M059J (cell line): ENCODE measurements at regions not wholly inside any gene's neighbourhood (a gene's known extent, or its start where the extent isn't known, plus 50 kb on each side); places are given as distances from the start of the nearest gene placed in this dataset.

ENCODE experiments used
- DNase-seq: peaks from one replicate; pipeline ENCODE4 v3.0.0-alpha.2; 2012; ENCODE audit warnings: low read depth

DNA sequence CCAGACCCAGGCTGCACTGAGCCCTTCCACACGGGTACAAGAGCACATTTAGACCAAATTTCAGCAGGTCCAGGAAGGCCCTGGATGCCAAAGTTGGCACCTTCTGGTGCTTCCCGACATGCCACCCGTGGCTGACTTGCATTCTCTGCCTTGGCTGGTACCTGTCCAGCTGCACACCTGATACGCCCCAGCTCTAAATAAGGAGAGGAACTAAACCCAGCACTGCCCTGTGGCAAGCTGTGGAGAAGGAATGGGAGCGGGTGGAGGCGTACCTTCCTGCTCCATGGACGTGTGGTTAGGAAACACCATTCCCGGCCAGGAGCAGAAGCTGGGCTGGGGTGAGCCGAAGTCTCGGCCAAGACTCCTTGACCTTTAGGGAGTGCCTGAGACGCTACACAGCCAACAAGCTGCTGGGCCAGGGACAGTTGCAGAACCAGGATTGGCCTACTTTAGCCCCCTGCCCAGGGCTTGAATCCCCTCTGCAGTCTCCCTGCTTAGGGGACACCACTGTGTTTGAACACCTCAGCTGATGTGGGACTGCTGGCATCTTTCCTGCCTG lies 86.5 kb upstream of the TAF1B start:
- DNase-seq: no peak

- no peak for DNase-seq
Measured at GRCh38 chr2:9757501-9758264, 85.6 kb upstream of the TAF1B start.

DNA sequence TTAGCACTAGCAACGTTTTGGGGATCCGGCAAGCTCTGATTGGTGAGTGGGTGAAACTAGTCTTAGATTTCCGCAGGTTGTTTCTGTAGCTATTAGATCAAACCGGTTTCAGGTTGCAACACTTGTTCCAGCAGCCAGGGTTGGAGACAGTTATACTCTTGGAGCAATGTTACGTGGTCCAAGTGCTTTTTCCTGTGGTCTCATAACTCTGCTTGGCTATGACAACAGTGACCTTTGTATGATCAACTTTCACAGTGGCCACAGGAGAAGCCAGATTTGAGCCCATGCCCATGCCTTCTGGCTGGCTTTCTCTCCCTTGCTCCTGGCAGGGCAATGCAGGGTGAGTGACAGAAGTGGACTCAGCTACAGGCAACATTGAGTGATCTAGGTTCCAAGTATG lies 84.5 kb upstream of the TAF1B start:
- peak; percentile 42 for DNase-seq

GRCh38 chr2:9760069-9760901 lies 83.0 kb upstream of the TAF1B start:
- no peak for DNase-seq

GRCh38 chr2:9760902-9761228 lies 82.4 kb upstream of the TAF1B start:
- DNase-seq: no peak

DNA sequence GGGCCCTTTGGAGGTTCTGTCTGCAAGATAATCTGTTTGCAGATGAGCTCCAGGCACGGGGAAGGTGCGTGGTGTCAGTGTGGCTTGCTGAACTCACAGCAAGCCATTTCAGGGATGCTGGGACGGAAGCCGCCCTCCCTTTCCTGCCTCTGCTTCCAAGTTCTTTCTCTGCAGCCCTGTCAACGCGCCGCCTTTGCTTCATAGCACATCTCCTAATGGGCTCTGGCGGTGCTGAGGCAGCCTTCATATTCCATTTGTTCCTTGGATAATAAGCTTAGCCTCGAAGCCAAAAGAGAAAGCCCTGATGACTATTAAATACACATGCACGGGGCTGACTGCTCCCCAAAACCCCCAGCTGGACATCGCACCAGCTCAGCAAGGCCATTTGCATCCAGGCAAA lies 81.7 kb upstream of the TAF1B start:
- DNase-seq: no peak

GRCh38 chr2:9762164-9762563 lies 81.1 kb upstream of the TAF1B start:
- no peak for DNase-seq

GRCh38 chr2:9762941-9763340 lies 80.3 kb upstream of the TAF1B start:
- no peak for DNase-seq

- peak; percentile 39 for DNase-seq
Measured at GRCh38 chr2:9763356-9764152, 79.7 kb upstream of the TAF1B start.

GRCh38 chr2:9764153-9764778 lies 79.0 kb upstream of the TAF1B start:
- DNase-seq: peak; percentile 50

DNA sequence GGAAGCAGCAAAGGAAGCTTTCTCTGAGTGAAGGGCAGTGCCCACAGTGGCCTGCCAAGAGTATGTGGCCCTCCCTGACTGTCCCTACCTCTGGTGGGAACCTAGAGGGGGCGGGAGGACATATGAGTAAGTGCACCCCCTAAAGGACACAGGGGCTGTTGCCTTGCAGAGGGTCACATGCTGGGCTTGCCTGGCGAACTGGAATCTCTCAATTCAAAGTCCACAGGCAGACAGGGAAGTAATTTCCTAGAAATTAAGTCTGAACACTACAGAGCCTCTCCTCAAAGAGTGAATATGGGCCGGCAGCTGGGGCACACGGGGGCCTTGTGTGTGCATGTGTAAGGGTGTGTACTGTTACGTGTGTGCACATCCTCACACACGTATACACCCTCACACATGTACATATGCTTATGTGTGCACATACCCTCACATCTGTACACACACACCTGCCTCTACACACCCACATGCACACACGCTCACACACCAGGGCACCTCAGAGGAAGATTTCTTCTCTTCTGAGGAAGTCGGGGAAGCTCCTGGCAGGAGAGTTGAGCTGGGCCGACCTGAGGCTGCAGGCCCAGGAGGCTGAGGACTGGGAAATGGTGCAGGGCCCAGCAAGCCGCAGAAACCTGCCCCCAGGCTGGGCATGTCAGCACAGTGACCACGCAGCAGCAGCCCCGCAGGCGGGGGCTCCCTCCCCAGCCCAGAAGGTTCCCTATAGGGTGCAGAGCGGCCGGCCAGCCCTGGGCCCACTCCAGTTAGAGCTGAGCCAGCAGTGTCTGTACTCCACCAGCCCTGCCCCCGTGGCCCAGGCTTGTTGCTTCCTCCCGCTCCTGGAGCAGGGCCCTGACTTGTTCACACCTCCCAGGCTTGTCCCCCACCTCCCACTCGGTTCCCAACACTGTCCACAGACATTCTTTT lies 77.4 kb upstream of the TAF1B start:
- no peak for DNase-seq

- DNase-seq: no peak
Measured at GRCh38 chr2:9767656-9768281, 75.5 kb upstream of the TAF1B start.

GRCh38 chr2:9768388-9768787 lies 74.9 kb upstream of the TAF1B start:
- no peak for DNase-seq

- DNase-seq: no peak
Measured at GRCh38 chr2:9769171-9770005, 73.9 kb upstream of the TAF1B start.

DNA sequence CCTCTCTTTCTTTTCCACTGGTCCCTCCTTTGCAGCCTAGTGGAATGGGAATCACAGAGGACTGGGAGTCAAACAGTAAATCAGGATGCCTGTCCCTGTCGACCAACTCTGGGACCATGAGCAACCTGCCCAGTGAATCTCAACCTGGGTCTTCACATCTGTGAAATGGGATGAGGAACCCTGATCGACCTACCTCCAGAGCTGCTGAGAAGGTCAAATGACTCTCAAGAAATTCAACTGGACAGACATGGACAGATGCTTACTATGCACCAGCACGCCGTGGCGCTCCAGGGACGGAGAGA lies 73.3 kb upstream of the TAF1B start:
- no peak for DNase-seq

DNA sequence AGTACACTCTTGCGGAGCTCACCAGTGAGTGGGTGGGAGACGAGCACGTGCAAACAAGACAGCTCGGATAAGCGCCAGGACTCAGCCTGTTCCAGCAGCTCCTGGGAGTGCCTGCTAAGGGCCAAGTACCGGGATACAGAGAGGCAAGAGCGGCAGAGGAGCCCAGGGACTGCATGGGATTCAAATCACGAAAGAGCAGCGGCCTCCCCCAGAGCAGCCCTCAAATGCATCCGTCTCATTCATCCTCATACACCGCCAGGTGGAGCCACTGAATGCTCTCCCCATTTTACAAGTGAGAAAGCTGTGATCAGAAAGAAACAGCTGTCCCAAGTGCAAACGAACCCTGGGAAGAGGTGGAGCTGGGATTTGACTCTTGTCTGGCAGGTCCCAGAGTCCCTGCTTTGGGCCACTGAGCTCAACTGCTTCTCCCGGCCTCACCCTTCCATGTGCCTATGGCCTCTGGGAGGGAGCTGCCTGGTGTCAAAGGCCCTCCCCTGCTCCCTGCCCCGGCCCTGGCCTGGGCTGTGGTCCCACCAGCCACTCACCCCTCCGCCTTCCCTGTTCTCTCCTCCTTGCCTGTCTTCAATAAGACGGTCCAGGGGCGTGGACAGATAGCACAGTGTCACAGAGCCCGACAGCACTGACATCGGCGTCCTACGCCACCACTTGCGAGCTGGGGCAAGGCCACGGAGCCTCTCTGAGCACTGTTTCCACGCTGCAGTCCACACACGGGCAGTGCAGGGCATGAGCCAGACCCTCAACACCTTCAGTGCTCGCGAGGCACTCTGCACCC lies 72.8 kb upstream of the TAF1B start:
- peak; percentile 75 for DNase-seq

DNA sequence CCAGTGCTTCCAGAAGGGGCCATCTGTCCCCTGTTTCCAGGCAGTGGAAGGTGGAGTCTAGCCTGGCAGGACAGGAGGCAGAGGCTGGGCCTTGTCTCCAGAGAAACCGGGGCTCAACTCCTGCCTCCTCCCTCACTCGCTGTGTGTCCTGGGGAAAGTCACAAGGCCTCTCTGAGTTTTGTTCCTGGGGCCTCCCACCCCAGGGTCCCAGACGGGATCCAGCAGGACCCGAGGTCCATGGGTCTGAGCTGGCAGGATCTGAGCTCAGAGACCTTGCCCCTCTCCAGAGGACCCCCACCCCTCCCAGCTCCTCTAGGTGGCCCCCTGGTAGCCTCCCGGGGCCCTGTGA lies 72.2 kb upstream of the TAF1B start:
- no peak for DNase-seq

DNA sequence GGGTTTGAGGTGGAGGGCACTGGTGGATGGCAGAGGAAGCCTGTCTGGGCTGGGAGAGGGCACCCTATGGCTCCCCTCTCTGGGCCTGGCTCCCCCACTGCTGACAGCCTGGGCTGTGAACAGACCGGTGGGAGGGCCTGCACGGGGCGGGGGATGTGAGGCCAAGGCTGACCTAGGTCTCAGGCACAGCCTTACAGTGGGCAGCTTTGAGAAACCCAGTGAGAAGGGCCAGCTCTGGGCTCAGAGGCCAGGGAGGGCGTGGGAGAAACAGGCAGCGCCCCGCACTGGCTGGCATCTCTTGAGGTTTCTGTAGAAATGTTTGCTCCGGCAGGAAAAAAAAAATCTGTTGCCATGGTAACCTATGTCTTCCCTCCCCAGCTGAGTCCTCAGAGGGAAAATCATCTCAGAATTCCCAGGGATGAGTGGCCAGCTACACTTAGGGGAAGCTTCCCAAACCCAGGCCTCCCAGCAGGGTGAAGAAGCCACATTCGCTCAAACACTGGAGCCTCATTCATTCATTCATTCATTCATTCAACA lies 71.7 kb upstream of the TAF1B start:
- peak; percentile 86 for DNase-seq
